Hepatocyte (in vitro differentiated cells): ENCODE measurements at regions not wholly inside any gene's neighbourhood (a gene's known extent, or its start where the extent isn't known, plus 50 kb on each side); places are given as distances from the start of the nearest gene placed in this dataset.

Experiments
- CTCF ChIP-seq: fragments of 200-600 bp; sonication (generic); IDR thresholded peaks from 2 replicates; pipeline ENCODE4 v1.5.1; 2016; ENCODE audit warnings: antibody characterized with exemption, mild to moderate bottlenecking; ENCODE audit not compliant: poor library complexity
- EZH2 ChIP-seq: fragments of 200-600 bp; sonication (generic); IDR thresholded peaks from 2 replicates; pipeline ENCODE4 v1.6.1; 2016; ENCODE audit warnings: antibody characterized with exemption, mild to moderate bottlenecking, borderline replicate concordance
- EZH2phosphoT487 ChIP-seq: fragments of 200-600 bp; sonication (generic); IDR thresholded peaks from one replicate; pipeline ENCODE4 v1.6.1; 2018; ENCODE audit warnings: antibody characterized with exemption, mild to moderate bottlenecking, low read depth, moderate library complexity; ENCODE audit not compliant: unreplicated experiment, severe bottlenecking

DNA sequence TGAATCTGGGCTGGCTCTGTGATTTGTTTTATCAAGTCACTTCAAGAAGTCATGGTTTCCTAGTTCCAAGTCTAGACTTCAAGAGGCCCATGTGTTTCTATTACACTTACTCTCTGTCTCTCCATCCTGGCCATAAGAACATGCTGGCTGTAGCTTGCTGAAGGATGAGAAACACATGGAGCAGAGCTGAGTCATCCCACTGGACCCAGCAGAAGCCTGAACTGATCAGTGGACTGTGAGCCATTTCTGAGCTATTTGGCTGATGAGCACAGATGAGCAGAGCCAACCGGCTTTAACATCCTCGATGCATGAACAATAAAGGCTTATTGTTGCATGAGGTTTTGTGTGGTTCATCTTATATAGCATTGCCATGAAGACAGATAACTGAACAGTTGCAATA, 290.6 kb upstream of the BOD1L1 start:
- TF ChIP-seq CTCF, result no peak
- TF ChIP-seq EZH2, result no peak
- no peak for TF ChIP-seq EZH2phosphoT487
